GM23338 (cell line): ENCODE measurements at regions not wholly inside any gene's neighbourhood (a gene's known extent, or its start where the extent isn't known, plus 50 kb on each side); places are given as distances from the start of the nearest gene placed in this dataset.

Source experiments
- ATAC-seq: fragments of 200-7000 bp; cut with Tn5 transposase; 3 replicates; pipeline ENCODE4 v1.9.1; 2020
- DNase-seq: peaks from one replicate; pipeline ENCODE4 v3.0.0-alpha.2; 2015; ENCODE audit warnings: low spot score
- H2AFZ ChIP-seq: fragments of 200-600 bp; sonication (generic); 2 replicates; pipeline ENCODE4 v1.8.0; 2016; ENCODE audit warnings: antibody characterized with exemption, mild to moderate bottlenecking, moderate library complexity
- H3F3A ChIP-seq: fragments of 200-600 bp; sonication (generic); replicated peaks from 2 replicates; pipeline ENCODE4 v1.8.0; 2017; ENCODE audit warnings: antibody characterized with exemption, mixed run types, low read depth
- H3K27ac ChIP-seq: fragments of 200-600 bp; sonication (generic); 2 replicates; pipeline ENCODE4 v1.6.1; 2016; ENCODE audit warnings: low read depth
- H3K27me3 ChIP-seq: fragments of 200-600 bp; sonication (generic); 2 replicates; pipeline ENCODE4 v1.8.0; 2016; ENCODE audit warnings: mild to moderate bottlenecking, mixed run types, moderate library complexity; ENCODE audit not compliant: insufficient read depth
- H3K36me3 ChIP-seq: fragments of 200-600 bp; sonication (generic); 2 replicates; pipeline ENCODE4 v1.8.0; 2016; ENCODE audit warnings: mild to moderate bottlenecking; ENCODE audit not compliant: insufficient read depth
- H3K4me1 ChIP-seq: fragments of 200-600 bp; sonication (generic); 2 replicates; pipeline ENCODE4 v1.8.0; 2016; ENCODE audit warnings: mild to moderate bottlenecking, moderate library complexity; ENCODE audit not compliant: insufficient read depth
- H3K4me2 ChIP-seq: fragments of 200-600 bp; sonication (generic); 2 replicates; pipeline ENCODE4 v1.7.1; 2017; ENCODE audit warnings: mixed run types
- H3K4me3 ChIP-seq: fragments of 200-600 bp; sonication (generic); 2 replicates; pipeline ENCODE4 v1.6.1; 2016; ENCODE audit warnings: mixed run types
- H3K79me2 ChIP-seq: fragments of 200-600 bp; sonication (generic); replicated peaks from 2 replicates; pipeline ENCODE4 v1.8.0; 2017; ENCODE audit warnings: mild to moderate bottlenecking; ENCODE audit not compliant: insufficient read depth
- H3K9me2 ChIP-seq: fragments of 200-600 bp; sonication (generic); 2 replicates; pipeline ENCODE4 v1.8.0; 2017; ENCODE audit not compliant: insufficient read depth
- H4K20me1 ChIP-seq: fragments of 200-600 bp; sonication (generic); replicated peaks from 2 replicates; pipeline ENCODE4 v1.8.0; 2017; ENCODE audit warnings: mild to moderate bottlenecking; ENCODE audit not compliant: insufficient read depth
- H3K27ac Mint-ChIP-seq: 2 replicates; pipeline ENCODE4 v1.8.0; 2020; ENCODE audit warnings: inconsistent platforms, mild to moderate bottlenecking, moderate library complexity, mixed read lengths
- H3K27me3 Mint-ChIP-seq: 3 replicates; pipeline ENCODE4 v1.8.0; 2022; ENCODE audit warnings: low read depth, mild to moderate bottlenecking, moderate library complexity, mixed read lengths, inconsistent platforms; ENCODE audit not compliant: insufficient read depth, poor library complexity
- H3K36me3 Mint-ChIP-seq: 3 replicates; pipeline ENCODE4 v1.8.0; 2021; ENCODE audit warnings: low read depth, mild to moderate bottlenecking, inconsistent platforms, moderate library complexity, mixed read lengths
- H3K4me1 Mint-ChIP-seq: 3 replicates; pipeline ENCODE4 v1.8.0; 2020; ENCODE audit warnings: mild to moderate bottlenecking, inconsistent platforms, mixed read lengths
- H3K4me3 Mint-ChIP-seq: 3 replicates; pipeline ENCODE4 v1.8.0; 2021; ENCODE audit warnings: moderate library complexity, mild to moderate bottlenecking, inconsistent platforms, mixed read lengths
- H3K9me3 Mint-ChIP-seq: 3 replicates; pipeline ENCODE4 v1.8.0; 2020; ENCODE audit warnings: moderate library complexity, mild to moderate bottlenecking, inconsistent platforms, mixed read lengths
- CREB1 ChIP-seq: fragments of 250-450 bp; sonication (Bioruptor Pico); IDR thresholded peaks from 2 replicates; pipeline ENCODE4 v1.5.0; 2020; ENCODE audit warnings: low read depth, mild to moderate bottlenecking, moderate library complexity
- CTCF ChIP-seq, 2 experiments: fragments of 200-600 bp in 1 of 2; sonication (generic) in 1 of 2; conservative IDR thresholded peaks; 2 replicates each; pipeline versions ENCODE4 v1.5.1 to v1.6.1; 2016 to 2017; ENCODE audit warnings: antibody characterized with exemption in 2 of 2, low read depth in 2 of 2, mild to moderate bottlenecking in 2 of 2, moderate library complexity in 1 of 2
- ETS1 ChIP-seq: IDR thresholded peaks from 2 replicates; pipeline ENCODE4 v1.6.1; 2016; ENCODE audit warnings: antibody characterized with exemption
- EZH2 ChIP-seq: fragments of 200-600 bp; sonication (generic); IDR thresholded peaks from one replicate; pipeline ENCODE4 v1.8.0; 2017; ENCODE audit warnings: antibody characterized with exemption, mild to moderate bottlenecking, low read depth; ENCODE audit not compliant: unreplicated experiment
- EZH2phosphoT487 ChIP-seq: fragments of 200-600 bp; sonication (generic); IDR thresholded peaks from one replicate; pipeline ENCODE4 v1.8.1; 2018; ENCODE audit warnings: antibody characterized with exemption; ENCODE audit not compliant: unreplicated experiment
- JUNB ChIP-seq: IDR thresholded peaks from one replicate; pipeline ENCODE4 v1.6.1; 2016; ENCODE audit warnings: antibody characterized with exemption; ENCODE audit not compliant: unreplicated experiment
- NANOG ChIP-seq: IDR thresholded peaks from 2 replicates; pipeline ENCODE4 v1.6.1; 2016; ENCODE audit warnings: antibody characterized with exemption, borderline replicate concordance
- POLR2AphosphoS5 ChIP-seq: IDR thresholded peaks from 2 replicates; pipeline ENCODE4 v1.6.1; 2016; ENCODE audit warnings: antibody characterized with exemption, low read depth
- REST ChIP-seq: IDR thresholded peaks from one replicate; pipeline ENCODE4 v1.6.1; 2018; ENCODE audit warnings: antibody characterized with exemption; ENCODE audit not compliant: unreplicated experiment
- STAT1 ChIP-seq: IDR thresholded peaks from one replicate; pipeline ENCODE4 v1.6.1; 2016; ENCODE audit warnings: antibody characterized with exemption; ENCODE audit not compliant: unreplicated experiment
- ZNF114 ChIP-seq: fragments of 250-450 bp; sonication (Bioruptor Pico); IDR thresholded peaks from 2 replicates; pipeline ENCODE4 v1.5.0; 2020; ENCODE audit warnings: mild to moderate bottlenecking, moderate library complexity
- ZNF331 ChIP-seq: fragments of 250-450 bp; sonication (Bioruptor Pico); IDR thresholded peaks from 2 replicates; pipeline ENCODE4 v1.5.0; 2020; ENCODE audit warnings: low read depth, mild to moderate bottlenecking, moderate library complexity
- ZNF462 ChIP-seq: fragments of 250-450 bp; sonication (Bioruptor Pico); IDR thresholded peaks from 2 replicates; pipeline ENCODE4 v1.5.0; 2020; ENCODE audit warnings: mild to moderate bottlenecking, moderate library complexity

- H3K27me3 Mint-ChIP-seq = peaks cover 3% of the 10 kb centered on the region
- ATAC-seq = peak; percentile 32; the same call in 1 of the 3 replicates
- H3K27ac Mint-ChIP-seq = no peak overlapping the region
- no peaks in the 10 kb centered on the region for H3K36me3 Mint-ChIP-seq
- Histone ChIP-seq H3K27ac (no peak overlapping the region), H3K79me2 (no peaks in the 10 kb centered on the region), H4K20me1 (no peaks in the 10 kb centered on the region), H3K36me3 (no peaks in the 10 kb centered on the region), H3F3A (no peaks in the 10 kb centered on the region), H3K27me3 (no peaks in the 10 kb centered on the region), H3K4me1 (0 out of 2 replicates have a peak, but pooled peaks cover 4% of the 10 kb centered on the region), H3K9me2 (no peaks in the 10 kb centered on the region), H3K4me3 (no peak overlapping the region), H2AFZ (no peak overlapping the region), H3K4me2 (no peak overlapping the region)
- TF ChIP-seq REST = no peak
- no peak for TF ChIP-seq POLR2AphosphoS5
- TF ChIP-seq CTCF (conservative IDR thresholded peaks at IDR 0.05; ENCODE audit: low read depth in 2 of 2) = no peak
- no peak for TF ChIP-seq EZH2
- TF ChIP-seq ETS1 = no peak
- TF ChIP-seq JUNB = no peak
- no peak for TF ChIP-seq ZNF462 (CRISPR knock-in tag)
- no peak for TF ChIP-seq EZH2phosphoT487
- no peak for TF ChIP-seq NANOG
- TF ChIP-seq ZNF114 (CRISPR knock-in tag) = no peak
- no peak for TF ChIP-seq CREB1
- no peak for TF ChIP-seq STAT1
- TF ChIP-seq ZNF331 = no peak
- peaks cover 18% of the 10 kb centered on the region for H3K4me1 Mint-ChIP-seq
- no peaks in the 10 kb centered on the region for H3K9me3 Mint-ChIP-seq
- DNase-seq = peak; percentile 53
- H3K4me3 Mint-ChIP-seq = no peak overlapping the region
Observed at GRCh38 chr3:74463515-74463914, 150.9 kb downstream of the CNTN3 start.
